Esophagus muscularis mucosa (tissue), 4 donors: ENCODE measurements at regions not wholly inside any gene's neighbourhood (a gene's known extent, or its start where the extent isn't known, plus 50 kb on each side); places are given as distances from the start of the nearest gene placed in this dataset.

Source experiments
- DNase-seq: peaks from one replicate; pipeline ENCODE4 v3.0.0-alpha.2; 2017; ENCODE audit errors: extremely low spot score
- H3K27ac ChIP-seq, 4 donors: fragments of 200-600 bp; sonication (generic); replicated peaks in 1 of 4; 1 replicate in 3 of 4; 2 replicates in 1 of 4; pipeline ENCODE4 v1.5.1; 2016 to 2019; ENCODE audit warnings: mild to moderate bottlenecking in 1 of 4
- H3K27me3 ChIP-seq, 4 donors: fragments of 200-600 bp; sonication (generic); one replicate each; pipeline versions ENCODE4 v1.5.1 to v1.6.0; 2016 to 2019
- H3K36me3 ChIP-seq, 4 donors: fragments of 200-600 bp; sonication (generic); one replicate each; pipeline ENCODE4 v1.5.1; 2016 to 2019
- H3K4me1 ChIP-seq, 4 donors: fragments of 200-600 bp; sonication (generic); one replicate each; pipeline ENCODE4 v1.5.1; 2016 to 2019
- H3K4me3 ChIP-seq, 4 donors: fragments of 200-600 bp; sonication (generic); 1 replicate in 2 of 4; 2 replicates in 2 of 4; pipeline ENCODE4 v1.5.1; 2016 to 2019; ENCODE audit warnings: mild to moderate bottlenecking in 4 of 4, moderate library complexity in 1 of 4
- H3K9me3 ChIP-seq, 4 donors: fragments of 200-600 bp; sonication (generic); 1 replicate in 3 of 4; 2 replicates in 1 of 4; pipeline ENCODE4 v1.5.1; 2016 to 2019
- CTCF ChIP-seq, 3 experiments: fragments of 200-600 bp in 2 of 3; fragments of 450-650 bp in 1 of 3; sonication (generic) in 2 of 3; IDR thresholded peaks; one replicate each; pipeline ENCODE4 v1.5.1; 2017 to 2019; ENCODE audit warnings: antibody characterized with exemption in 3 of 3, mild to moderate bottlenecking in 2 of 3, moderate library complexity in 1 of 3
- EP300 ChIP-seq: sonication (generic); formaldehyde crosslinking; IDR thresholded peaks from one replicate; pipeline ENCODE4 v1.6.1; 2017; ENCODE audit warnings: antibody characterized with exemption
- POLR2A ChIP-seq: fragments of 450-650 bp; IDR thresholded peaks from one replicate; pipeline ENCODE4 v1.6.1; 2017; ENCODE audit warnings: antibody characterized with exemption, moderate library complexity, mild to moderate bottlenecking, low read depth
- POLR2AphosphoS5 ChIP-seq, 2 donors: sonication (generic); formaldehyde crosslinking; IDR thresholded peaks; one replicate each; pipeline ENCODE4 v1.6.1; 2017; ENCODE audit warnings: antibody characterized with exemption in 2 of 2
- WGBS: methylation state at CpG from one replicate; pipeline ENCODE4 v1.1.5; 2018; 5-methylcytosine and 5-hydroxymethylcytosine counted together
- intact Hi-C: fragments of 100-400 bp; cut with DNase I; formaldehyde crosslinking; loops from one replicate; pipeline ENCODE4 v1.15.1; 2023

DNA sequence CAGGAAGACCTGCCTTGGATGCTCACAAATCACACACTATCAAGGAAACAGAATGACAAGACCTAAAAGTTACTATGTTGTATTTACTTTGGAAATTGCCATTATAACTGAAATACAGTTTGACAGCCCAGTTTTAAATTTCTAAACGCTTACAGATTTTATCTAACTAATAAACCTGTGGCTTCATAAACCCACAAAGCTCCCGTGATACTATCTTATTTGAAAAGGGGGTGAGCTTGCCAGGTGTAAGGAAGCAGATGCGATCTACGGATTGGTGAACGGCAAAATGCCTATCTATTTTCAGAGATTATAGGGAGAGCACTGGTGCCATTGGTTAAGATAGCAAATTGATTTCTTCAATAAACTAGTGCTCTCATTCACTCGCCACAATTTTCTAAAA is 485.5 kb downstream of the BCAT1 start:
- intact Hi-C loops, result no loop called here
- Histone ChIP-seq H3K4me1 (no peaks in the 10 kb centered on the region), H3K9me3 (no peaks in the 10 kb centered on the region), H3K36me3 (no peaks in the 10 kb centered on the region), H3K4me3 (no peak overlapping the region), H3K27me3 (no peaks in the 10 kb centered on the region), H3K27ac (no peak overlapping the region)
- DNase-seq, result no peak
- TF ChIP-seq POLR2A, result no peak
- TF ChIP-seq EP300, result no peak
- no peak for TF ChIP-seq POLR2AphosphoS5 (IDR thresholded peaks at IDR 0.05)
- TF ChIP-seq CTCF (IDR thresholded peaks at IDR 0.05), result no peak
- 89% methylated on average over 6 of the region's 6 CpGs for WGBS

DNA sequence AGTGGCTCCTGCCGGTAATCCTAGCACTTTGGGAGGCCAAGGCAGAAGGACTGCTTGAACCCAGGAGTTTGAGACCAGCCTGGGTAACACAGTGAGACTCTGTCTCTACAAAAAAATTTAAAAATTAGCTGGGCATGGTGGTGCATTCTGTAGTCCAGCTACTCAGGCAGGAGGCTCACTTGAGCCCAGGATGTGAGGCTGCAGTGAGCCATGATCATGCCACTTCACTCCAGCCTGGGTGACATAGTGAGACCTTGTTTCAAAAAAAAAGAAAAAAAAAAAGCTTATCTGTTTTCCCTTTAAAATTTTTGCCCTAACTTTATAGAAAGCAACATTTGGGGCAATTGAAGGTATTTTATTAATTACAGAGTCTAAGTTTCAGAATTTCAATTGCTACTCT is 486.0 kb downstream of the BCAT1 start:
- H3K9me3 ChIP-seq, result no peaks in the 10 kb centered on the region
- H3K27ac ChIP-seq, result no peak overlapping the region
- H3K4me3 ChIP-seq, result no peak overlapping the region
- 100% methylated on average over 1 of the region's 1 CpG for WGBS
- H3K27me3 ChIP-seq, result no peaks in the 10 kb centered on the region
- no peaks in the 10 kb centered on the region for H3K4me1 ChIP-seq
- no peak for DNase-seq
- intact Hi-C loops, result no loop called here
- no peak for TF ChIP-seq POLR2AphosphoS5 (IDR thresholded peaks at IDR 0.05)
- no peak for TF ChIP-seq POLR2A
- TF ChIP-seq CTCF (IDR thresholded peaks at IDR 0.05), result no peak
- no peak for TF ChIP-seq EP300
- H3K36me3 ChIP-seq, result no peaks in the 10 kb centered on the region

DNA sequence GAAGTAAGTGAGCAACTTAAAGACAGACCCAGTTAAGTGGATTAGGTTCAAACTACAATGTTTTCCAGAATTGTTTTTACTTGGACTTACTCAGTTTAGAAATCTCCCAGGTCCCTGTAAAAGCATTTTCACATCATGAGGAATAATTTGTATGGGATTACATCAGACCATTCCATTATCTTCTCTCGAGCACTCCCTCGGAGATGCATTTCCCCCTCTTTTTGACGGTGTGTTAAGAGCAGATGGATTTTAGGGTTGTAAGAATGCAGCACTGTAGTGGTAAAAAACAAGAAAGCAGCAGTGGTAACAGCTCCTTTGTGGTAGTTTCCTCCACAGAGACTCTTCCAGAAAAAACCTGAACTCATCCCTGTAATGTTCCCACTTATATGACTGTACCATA is 488.4 kb downstream of the BCAT1 start:
- TF ChIP-seq CTCF (IDR thresholded peaks at IDR 0.05) (no peak), POLR2AphosphoS5 (IDR thresholded peaks at IDR 0.05) (no peak), POLR2A (no peak), EP300 (no peak)
- Histone ChIP-seq H3K9me3 (no peaks in the 10 kb centered on the region), H3K36me3 (no peaks in the 10 kb centered on the region), H3K4me1 (peaks cover 0 to 4% (median 0%) of the 10 kb centered on the region in 4 donors), H3K27me3 (no peaks in the 10 kb centered on the region), H3K27ac (no peak overlapping the region), H3K4me3 (no peak overlapping the region)
- DNase-seq, result no peak
- intact Hi-C loops, result no loop called here
- WGBS, result 85% methylated on average over 3 of the region's 3 CpGs

- no peak for DNase-seq
- H3K4me1 ChIP-seq, result peaks cover 0 to 4% (median 0%) of the 10 kb centered on the region in 4 donors
- intact Hi-C loops, result no loop called here
- no peaks in the 10 kb centered on the region for H3K36me3 ChIP-seq
- no peak overlapping the region for H3K4me3 ChIP-seq
- TF ChIP-seq EP300, result no peak
- H3K27ac ChIP-seq, result no peak overlapping the region
- no peaks in the 10 kb centered on the region for H3K9me3 ChIP-seq
- WGBS, result 77% methylated on average over 2 of the region's 2 CpGs
- H3K27me3 ChIP-seq, result no peaks in the 10 kb centered on the region
Observed at GRCh38 chr12:24460099-24460498, 488.8 kb downstream of the BCAT1 start.

GRCh38 chr12:24455811-24456210 is 493.1 kb downstream of the BCAT1 start:
- intact Hi-C loops, result no loop called here
- TF ChIP-seq POLR2A, result no peak
- no peak for TF ChIP-seq CTCF (IDR thresholded peaks at IDR 0.05)
- TF ChIP-seq EP300, result no peak
- TF ChIP-seq POLR2AphosphoS5 (IDR thresholded peaks at IDR 0.05), result no peak
- no peaks in the 10 kb centered on the region for H3K9me3 ChIP-seq
- 100% methylated on average over 5 of the region's 5 CpGs for WGBS
- H3K27ac ChIP-seq, result no peak overlapping the region
- H3K36me3 ChIP-seq, result no peaks in the 10 kb centered on the region
- H3K27me3 ChIP-seq, result no peaks in the 10 kb centered on the region
- H3K4me3 ChIP-seq, result no peak overlapping the region
- no peak for DNase-seq
- H3K4me1 ChIP-seq, result peaks cover 0 to 4% (median 0%) of the 10 kb centered on the region in 4 donors
